ENCODE measurements at regions not wholly inside any gene's neighbourhood (a gene's known extent, or its start where the extent isn't known, plus 50 kb on each side); places are given as distances from the start of the nearest gene placed in this dataset.

DNA sequence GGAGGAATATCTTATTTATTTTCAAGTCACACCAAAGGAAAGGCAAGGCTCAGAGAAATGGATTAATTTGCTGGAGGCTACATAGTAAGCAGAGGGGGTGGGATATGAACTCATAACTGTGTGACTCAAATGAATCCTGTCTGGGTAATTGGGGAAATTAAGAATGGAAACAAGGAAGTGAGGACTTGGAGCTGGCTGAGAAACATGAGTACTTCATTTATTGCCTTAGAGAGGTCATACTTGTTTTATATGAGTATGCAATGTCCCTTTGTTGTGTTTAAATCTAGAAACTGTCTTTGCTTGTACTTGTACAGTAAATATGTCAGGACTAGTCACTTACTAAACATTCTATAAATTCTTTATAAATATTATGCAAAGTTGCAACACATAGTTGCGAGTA is 2166.7 kb upstream of the PIK3C3 start:
- TF ChIP-seq SP1 (IDR thresholded peaks at IDR 0.05) (no peak), FOXA1 (IDR thresholded peaks at IDR 0.05) (no peak), CTCF (IDR thresholded peaks at IDR 0.05; ENCODE audit: low read depth, low read length, missing input control) (no peak), RAD21 (IDR thresholded peaks at IDR 0.05) (no peak), TAF1 (conservative IDR thresholded peaks at IDR 0.05) (no peak), REST (IDR thresholded peaks at IDR 0.05) (no peak), RXRA (IDR thresholded peaks at IDR 0.05) (no peak), MAX (IDR thresholded peaks at IDR 0.05) (no peak), JUND (IDR thresholded peaks at IDR 0.05) (no peak), EGR1 (IDR thresholded peaks at IDR 0.05; ENCODE audit: low read depth in 2 of 2) (no peak), YY1 (IDR thresholded peaks at IDR 0.05) (no peak), GABPA (IDR thresholded peaks at IDR 0.05 in 1 of 2, conservative IDR thresholded peaks at IDR 0.05 in 1 of 2) (no peak)
- TF ChIP-seq, protein P1, sequence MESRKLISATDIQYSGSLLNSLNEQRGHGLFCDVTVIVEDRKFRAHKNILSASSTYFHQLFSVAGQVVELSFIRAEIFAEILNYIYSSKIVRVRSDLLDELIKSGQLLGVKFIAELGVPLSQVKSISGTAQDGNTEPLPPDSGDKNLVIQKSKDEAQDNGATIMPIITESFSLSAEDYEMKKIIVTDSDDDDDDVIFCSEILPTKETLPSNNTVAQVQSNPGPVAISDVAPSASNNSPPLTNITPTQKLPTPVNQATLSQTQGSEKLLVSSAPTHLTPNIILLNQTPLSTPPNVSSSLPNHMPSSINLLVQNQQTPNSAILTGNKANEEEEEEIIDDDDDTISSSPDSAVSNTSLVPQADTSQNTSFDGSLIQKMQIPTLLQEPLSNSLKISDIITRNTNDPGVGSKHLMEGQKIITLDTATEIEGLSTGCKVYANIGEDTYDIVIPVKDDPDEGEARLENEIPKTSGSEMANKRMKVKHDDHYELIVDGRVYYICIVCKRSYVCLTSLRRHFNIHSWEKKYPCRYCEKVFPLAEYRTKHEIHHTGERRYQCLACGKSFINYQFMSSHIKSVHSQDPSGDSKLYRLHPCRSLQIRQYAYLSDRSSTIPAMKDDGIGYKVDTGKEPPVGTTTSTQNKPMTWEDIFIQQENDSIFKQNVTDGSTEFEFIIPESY (IDR thresholded peaks at IDR 0.05) = no peak

Data from liver (tissue), 3 donors.